ENCODE measurements at regions not wholly inside any gene's neighbourhood (a gene's known extent, or its start where the extent isn't known, plus 50 kb on each side); places are given as distances from the start of the nearest gene placed in this dataset.

- Histone ChIP-seq H3K4me3 (no peak overlapping the region), H3K4me2 (no peak overlapping the region), H3K27ac (ENCODE audit: low read depth) (no peak overlapping the region), H3K36me3 (ENCODE audit: insufficient read depth) (no peaks in the 10 kb centered on the region), H3K79me2 (replicated peaks; ENCODE audit: insufficient read depth) (no peaks in the 10 kb centered on the region), H3K4me1 (ENCODE audit: insufficient read depth) (0 out of 2 replicates have a peak, but pooled peaks cover 6% of the 10 kb centered on the region), H3K27me3 (ENCODE audit: insufficient read depth) (no peaks in the 10 kb centered on the region), H2AFZ (no peak overlapping the region), H4K20me1 (replicated peaks; ENCODE audit: insufficient read depth) (no peaks in the 10 kb centered on the region), H3F3A (replicated peaks; ENCODE audit: low read depth) (no peaks in the 10 kb centered on the region), H3K9me2 (ENCODE audit: insufficient read depth) (peaks cover 7% of the 10 kb centered on the region; the same call in 1 of the 2 replicates)
- Mint-ChIP-seq H3K9me3 (no peaks in the 10 kb centered on the region), H3K27ac (no peak overlapping the region), H3K4me1 (peaks cover 8% of the 10 kb centered on the region), H3K4me3 (no peak overlapping the region), H3K36me3 (ENCODE audit: low read depth) (no peaks in the 10 kb centered on the region), H3K27me3 (ENCODE audit: insufficient read depth, low read depth, poor library complexity) (no peaks in the 10 kb centered on the region)
- DNase-seq (ENCODE audit: low spot score) (no peak), ATAC-seq (no peak)
- TF ChIP-seq REST (IDR thresholded peaks at IDR 0.05; ENCODE audit: unreplicated experiment) = no peak
- no peak for TF ChIP-seq JUNB (IDR thresholded peaks at IDR 0.05; ENCODE audit: unreplicated experiment)
- TF ChIP-seq ZNF331 (CRISPR knock-in tag; IDR thresholded peaks at IDR 0.05; ENCODE audit: low read depth) = no peak
- no peak for TF ChIP-seq POLR2AphosphoS5 (IDR thresholded peaks at IDR 0.05; ENCODE audit: low read depth)
- TF ChIP-seq EZH2 (IDR thresholded peaks at IDR 0.05; ENCODE audit: low read depth, unreplicated experiment) = no peak
- no peak for TF ChIP-seq CREB1 (CRISPR knock-in tag; IDR thresholded peaks at IDR 0.05; ENCODE audit: low read depth)
- no peak for TF ChIP-seq CTCF (conservative IDR thresholded peaks at IDR 0.05; ENCODE audit: low read depth in 2 of 2)
- TF ChIP-seq ETS1 (IDR thresholded peaks at IDR 0.05) = no peak
- no peak for TF ChIP-seq ZNF114 (CRISPR knock-in tag; IDR thresholded peaks at IDR 0.05)
- no peak for TF ChIP-seq ZNF462 (CRISPR knock-in tag; IDR thresholded peaks at IDR 0.05)
Measured at GRCh38 chr4:12170308-12170707, 741.6 kb upstream of the HS3ST1 start.
